Endothelial cell of umbilical vein (primary cell): ENCODE measurements at regions not wholly inside any gene's neighbourhood (a gene's known extent, or its start where the extent isn't known, plus 50 kb on each side); places are given as distances from the start of the nearest gene placed in this dataset.

ENCODE experiments used
- EZH2 ChIP-seq: IDR thresholded peaks from 2 replicates; pipeline ENCODE4 v1.6.1; 2012; ENCODE audit warnings: borderline replicate concordance, low read depth, mild to moderate bottlenecking, moderate library complexity, low read length, inconsistent platforms; ENCODE audit not compliant: severe bottlenecking
- FOS ChIP-seq: IDR thresholded peaks from 2 replicates; pipeline ENCODE4 v1.6.1; 2011; ENCODE audit warnings: mild to moderate bottlenecking, low read length, moderate library complexity, borderline replicate concordance; ENCODE audit not compliant: insufficient read depth
- MAX ChIP-seq: IDR thresholded peaks from 2 replicates; pipeline ENCODE4 v1.6.1; 2011; ENCODE audit not compliant: insufficient read depth, insufficient read length
- POLR2A ChIP-seq: IDR thresholded peaks from 2 replicates; pipeline ENCODE4 v1.6.1; 2012; ENCODE audit warnings: low read depth, mild to moderate bottlenecking, control low read depth, low read length
- TF ChIP-seq, protein P1 (sequence below), 2 donors: IDR thresholded peaks; 1 replicate in 1 of 2; 2 replicates in 1 of 2; pipeline ENCODE4 v1.5.1; 2011; ENCODE audit warnings: low read length in 2 of 2, mild to moderate bottlenecking in 2 of 2, moderate library complexity in 2 of 2, control low read depth in 1 of 2, inconsistent platforms in 1 of 2, low read depth in 1 of 2; ENCODE audit not compliant: insufficient read depth in 1 of 2; ENCODE audit errors: extremely low read depth in 1 of 2

DNA sequence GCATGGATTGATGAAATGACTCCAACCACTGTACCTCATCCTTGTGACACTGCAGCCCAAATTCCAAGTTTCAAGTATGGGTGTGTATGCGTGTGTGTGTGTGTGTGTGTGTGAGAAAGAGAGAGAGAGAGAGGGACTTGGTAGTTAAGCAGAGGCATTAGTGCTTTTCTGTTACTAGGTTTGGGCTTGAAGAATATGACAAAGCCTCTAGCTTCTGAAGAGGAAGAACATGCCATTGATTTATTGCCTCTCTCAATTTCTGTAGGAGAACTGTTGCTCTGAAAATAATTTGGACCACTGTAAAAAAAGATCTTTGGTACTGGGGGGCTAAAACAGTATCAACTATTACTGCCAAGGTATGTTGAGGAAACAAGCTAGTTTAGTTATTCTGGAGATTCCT, 139.2 kb downstream of the AQP9 start:
- no peak for TF ChIP-seq POLR2A
- TF ChIP-seq, protein P1, sequence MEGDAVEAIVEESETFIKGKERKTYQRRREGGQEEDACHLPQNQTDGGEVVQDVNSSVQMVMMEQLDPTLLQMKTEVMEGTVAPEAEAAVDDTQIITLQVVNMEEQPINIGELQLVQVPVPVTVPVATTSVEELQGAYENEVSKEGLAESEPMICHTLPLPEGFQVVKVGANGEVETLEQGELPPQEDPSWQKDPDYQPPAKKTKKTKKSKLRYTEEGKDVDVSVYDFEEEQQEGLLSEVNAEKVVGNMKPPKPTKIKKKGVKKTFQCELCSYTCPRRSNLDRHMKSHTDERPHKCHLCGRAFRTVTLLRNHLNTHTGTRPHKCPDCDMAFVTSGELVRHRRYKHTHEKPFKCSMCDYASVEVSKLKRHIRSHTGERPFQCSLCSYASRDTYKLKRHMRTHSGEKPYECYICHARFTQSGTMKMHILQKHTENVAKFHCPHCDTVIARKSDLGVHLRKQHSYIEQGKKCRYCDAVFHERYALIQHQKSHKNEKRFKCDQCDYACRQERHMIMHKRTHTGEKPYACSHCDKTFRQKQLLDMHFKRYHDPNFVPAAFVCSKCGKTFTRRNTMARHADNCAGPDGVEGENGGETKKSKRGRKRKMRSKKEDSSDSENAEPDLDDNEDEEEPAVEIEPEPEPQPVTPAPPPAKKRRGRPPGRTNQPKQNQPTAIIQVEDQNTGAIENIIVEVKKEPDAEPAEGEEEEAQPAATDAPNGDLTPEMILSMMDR (IDR thresholded peaks at IDR 0.05; ENCODE audit: extremely low read depth in 1 of 2, insufficient read depth in 1 of 2, low read depth in 1 of 2, low read length in 2 of 2) = no peak
- TF ChIP-seq FOS = no peak
- TF ChIP-seq MAX = no peak
- TF ChIP-seq EZH2 = no peak
